K562 (cell line): ENCODE measurements at regions not wholly inside any gene's neighbourhood (a gene's known extent, or its start where the extent isn't known, plus 50 kb on each side); places are given as distances from the start of the nearest gene placed in this dataset.

Source experiments
- ATAC-seq: fragments of 200-7000 bp; cut with Tn5 transposase; 3 replicates; pipeline ENCODE4 v1.9.1; 2020; ENCODE audit warnings: moderate library complexity
- BruUV-seq: library from RNA; stranded (reverse); fragments of 400-500 nt; replicated peaks from 2 replicates; lab custom pipeline; 2021; lab: Mats Ljungman, UMichigan
- CTCF ChIA-PET: fragments of 300-600 bp; formaldehyde crosslinking; extraction: SDS; loops from one replicate; lab custom pipeline; 2021; ENCODE audit warnings: low intra/inter-chr PET ratio; lab: Yijun Ruan, JAX
- POLR2A ChIA-PET: fragments of 300-600, 350-650 bp; sonication (Branson Sonifier 250); formaldehyde crosslinking; extraction: SDS; loops from one replicate; lab custom pipeline; 2021; ENCODE audit warnings: antibody characterized with exemption, inconsistent platforms; lab: Yijun Ruan, JAX
- DNase-seq, 4 experiments: peaks; one replicate each; pipeline versions ENCODE4 v3.0.0 to v3.0.0-alpha.2; 2011 to 2018; ENCODE audit warnings: low spot score in 3 of 4, mixed read lengths in 3 of 4; ENCODE audit errors: extremely low read depth in 1 of 4
- FAIRE-seq: peaks from 2 replicates; lab custom pipeline; 2011; peaks lifted over from hg19 to GRCh38; lab: Jason Lieb, UNC
- H2AFZ ChIP-seq: 2 replicates; pipeline ENCODE4 v1.6.0; 2011; ENCODE audit warnings: low read depth, low read length, control low read depth, inconsistent platforms
- H3K27ac ChIP-seq: fragments of 200-600 bp; 3 replicates; pipeline ENCODE4 v1.8.0; 2011; ENCODE audit warnings: low read depth, mild to moderate bottlenecking, control low read depth, inconsistent platforms, low read length, moderate library complexity, mixed read lengths; ENCODE audit errors: extremely low read depth
- H3K27me3 ChIP-seq, 2 experiments: fragments of 300-600 bp in 1 of 2; 2 replicates in 1 of 2; 3 replicates in 1 of 2; pipeline versions ENCODE4 v1.6.0 to v1.8.0; 2011; ENCODE audit warnings: inconsistent platforms in 2 of 2, low read length in 2 of 2, mild to moderate bottlenecking in 1 of 2, mixed read lengths in 1 of 2, moderate library complexity in 1 of 2; ENCODE audit not compliant: control insufficient read depth in 2 of 2, insufficient read depth in 2 of 2
- H3K36me3 ChIP-seq: fragments of 300-600 bp; 3 replicates; pipeline ENCODE4 v1.8.0; 2011; ENCODE audit warnings: mild to moderate bottlenecking, low read length, inconsistent platforms; ENCODE audit not compliant: control insufficient read depth, insufficient read depth
- H3K4me1 ChIP-seq, 2 experiments: fragments of 200-600 bp in 1 of 2; replicated peaks in 1 of 2; 2 replicates in 1 of 2; 3 replicates in 1 of 2; pipeline versions ENCODE4 v1.5.1 to v1.8.0; 2011; ENCODE audit warnings: inconsistent platforms in 2 of 2, low read length in 2 of 2, mild to moderate bottlenecking in 1 of 2, mixed read lengths in 1 of 2, moderate library complexity in 1 of 2; ENCODE audit not compliant: control insufficient read depth in 2 of 2, insufficient read depth in 2 of 2
- H3K4me2 ChIP-seq: 2 replicates; pipeline ENCODE4 v1.6.1; 2011; ENCODE audit warnings: low read length, control low read depth, inconsistent platforms, mixed read lengths; ENCODE audit not compliant: insufficient read depth
- H3K4me3 ChIP-seq: fragments of 200-600 bp; sonication (generic), shearing (Covaris generic); 2 replicates; pipeline ENCODE4 v1.5.1; 2016; ENCODE audit warnings: control low read depth, inconsistent platforms
- H3K79me2 ChIP-seq: fragments of 200-600 bp; 3 replicates; pipeline ENCODE4 v1.8.0; 2011; ENCODE audit warnings: low read length, inconsistent platforms; ENCODE audit not compliant: control insufficient read depth, insufficient read depth
- H3K9ac ChIP-seq, 2 experiments: 2 replicates each; pipeline versions ENCODE4 v1.6.0 to v1.6.1; 2011; ENCODE audit warnings: low read depth in 2 of 2, low read length in 2 of 2, control low read depth in 1 of 2, inconsistent platforms in 1 of 2, mild to moderate bottlenecking in 1 of 2, mixed read lengths in 1 of 2; ENCODE audit not compliant: insufficient read depth in 1 of 2
- H3K9me1 ChIP-seq: one replicate; pipeline ENCODE4 v1.6.0; 2011; ENCODE audit warnings: inconsistent platforms, mild to moderate bottlenecking, low read length, moderate library complexity; ENCODE audit not compliant: control insufficient read depth, insufficient read depth
- H3K9me3 ChIP-seq: replicated peaks from 2 replicates; pipeline ENCODE4 v1.5.1; 2011; ENCODE audit warnings: low read depth, low read length, inconsistent platforms; ENCODE audit not compliant: control insufficient read depth, insufficient read depth
- H4K20me1 ChIP-seq: replicated peaks from 2 replicates; pipeline ENCODE4 v1.6.1; 2011; ENCODE audit warnings: low read length, inconsistent platforms, mixed read lengths; ENCODE audit not compliant: control insufficient read depth, insufficient read depth
- GATAD2A ChIP-seq: fragments of 450-650 bp; IDR thresholded peaks from 2 replicates; pipeline ENCODE4 v1.6.1; 2017
- MYC ChIP-seq, 2 experiments: fragments of 250-450 bp in 1 of 2; sonication (Bioruptor Pico) in 1 of 2; IDR thresholded peaks; 2 replicates each; pipeline versions ENCODE4 v1.5.1 to v1.6.1; 2012 to 2021; ENCODE audit warnings: low read depth in 2 of 2, borderline replicate concordance in 1 of 2, improper control_type of control experiment in 1 of 2, low read length in 1 of 2, mild to moderate bottlenecking in 1 of 2, moderate library complexity in 1 of 2
- ZNF197 ChIP-seq: fragments of 200-800 bp; sonication (Bioruptor generic); IDR thresholded peaks from 2 replicates; pipeline ENCODE4 v1.6.1; 2016; ENCODE audit warnings: low read depth, missing genetic modification characterization, missing compliant biosample characterization
- WGBS: fragments of 100-300 bp; shearing (Covaris generic); methylation state at CpG from one replicate; pipeline ENCODE4 v1.1.6; 2016; ENCODE audit warnings: low coverage, mixed read lengths; ENCODE audit not compliant: insufficient coverage; ENCODE audit errors: missing lambda C conversion rate; 5-methylcytosine and 5-hydroxymethylcytosine counted together
- in situ Hi-C: fragments of 300-500 bp; cut with MboI; formaldehyde crosslinking; loops from 4 replicates; pipeline ENCODE4 v1.15.0; 2018; ENCODE audit warnings: inconsistent platforms, mixed read lengths
- intact Hi-C: fragments of 100-400 bp; cut with micrococcal nuclease; formaldehyde crosslinking; loops from 2 replicates; pipeline ENCODE4 v1.14.2; 2022
- TF ChIP-seq, protein P1 (sequence below): fragments of 450-650 bp; IDR thresholded peaks from 2 replicates; pipeline ENCODE4 v1.6.1; 2016; ENCODE audit warnings: borderline replicate concordance

DNA sequence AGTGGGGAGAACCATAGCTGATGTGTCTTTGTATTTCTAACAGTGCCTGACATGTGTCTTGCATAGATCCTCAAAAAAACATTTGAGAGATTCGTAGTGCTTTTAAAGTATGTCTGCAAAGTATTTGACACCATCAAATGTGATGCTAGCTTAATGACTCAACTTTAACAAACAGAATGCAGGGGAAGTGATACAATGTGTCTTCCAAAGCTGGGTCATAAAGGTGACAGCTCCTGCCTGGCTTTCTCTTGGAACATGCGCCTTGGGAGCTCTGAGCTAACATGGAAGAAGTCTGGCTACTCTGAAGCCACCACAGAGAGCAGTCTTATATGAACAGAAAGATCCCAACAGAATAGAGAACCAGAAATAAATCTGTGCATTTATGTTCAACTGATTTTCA lies 78.2 kb downstream of the C1D start:
- CTCF ChIA-PET: no interaction called here
- no peaks in the 10 kb centered on the region for H3K9me1 ChIP-seq
- no peaks in the 10 kb centered on the region for H4K20me1 ChIP-seq
- BruUV-seq: no TSS peak
- in situ Hi-C loops (no loop called here), intact Hi-C loops (no loop called here)
- H3K27ac ChIP-seq: no peak overlapping the region
- no peak overlapping the region for H2AFZ ChIP-seq
- no peak for TF ChIP-seq ZNF197
- TF ChIP-seq, protein P1, sequence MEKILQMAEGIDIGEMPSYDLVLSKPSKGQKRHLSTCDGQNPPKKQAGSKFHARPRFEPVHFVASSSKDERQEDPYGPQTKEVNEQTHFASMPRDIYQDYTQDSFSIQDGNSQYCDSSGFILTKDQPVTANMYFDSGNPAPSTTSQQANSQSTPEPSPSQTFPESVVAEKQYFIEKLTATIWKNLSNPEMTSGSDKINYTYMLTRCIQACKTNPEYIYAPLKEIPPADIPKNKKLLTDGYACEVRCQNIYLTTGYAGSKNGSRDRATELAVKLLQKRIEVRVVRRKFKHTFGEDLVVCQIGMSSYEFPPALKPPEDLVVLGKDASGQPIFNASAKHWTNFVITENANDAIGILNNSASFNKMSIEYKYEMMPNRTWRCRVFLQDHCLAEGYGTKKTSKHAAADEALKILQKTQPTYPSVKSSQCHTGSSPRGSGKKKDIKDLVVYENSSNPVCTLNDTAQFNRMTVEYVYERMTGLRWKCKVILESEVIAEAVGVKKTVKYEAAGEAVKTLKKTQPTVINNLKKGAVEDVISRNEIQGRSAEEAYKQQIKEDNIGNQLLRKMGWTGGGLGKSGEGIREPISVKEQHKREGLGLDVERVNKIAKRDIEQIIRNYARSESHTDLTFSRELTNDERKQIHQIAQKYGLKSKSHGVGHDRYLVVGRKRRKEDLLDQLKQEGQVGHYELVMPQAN: no peak
- TF ChIP-seq MYC (IDR thresholded peaks at IDR 0.05; ENCODE audit: low read depth, low read length): no peak
- TF ChIP-seq MYC (CRISPR knock-in tag; IDR thresholded peaks at IDR 0.05; ENCODE audit: borderline replicate concordance, low read depth): no peak
- TF ChIP-seq GATAD2A: no peak
- no peaks in the 10 kb centered on the region for H3K4me1 ChIP-seq
- no peak overlapping the region for H3K4me3 ChIP-seq
- H3K9me3 ChIP-seq: no peaks in the 10 kb centered on the region
- H3K4me2 ChIP-seq: no peak overlapping the region
- no peaks in the 10 kb centered on the region for H3K27me3 ChIP-seq
- no peaks in the 10 kb centered on the region for H3K36me3 ChIP-seq
- no peak overlapping the region for H3K9ac ChIP-seq
- POLR2A ChIA-PET: no interaction called here
- ATAC-seq: no peak
- 3% methylated on average over 2 of the region's 2 CpGs for WGBS
- DNase-seq: no peak
- H3K79me2 ChIP-seq: no peaks in the 10 kb centered on the region
- FAIRE-seq: no peak
